Lung (tissue), 11 donors: ENCODE measurements at regions not wholly inside any gene's neighbourhood (a gene's known extent, or its start where the extent isn't known, plus 50 kb on each side); places are given as distances from the start of the nearest gene placed in this dataset.

Experiments used
- ATAC-seq: fragments of 200-7000 bp; cut with Tn5 transposase; one replicate; pipeline ENCODE4 v1.9.1; 2020; ENCODE audit warnings: moderate number of reproducible peaks; ENCODE audit not compliant: insufficient read depth, low FRiP score
- DNase-seq, 3 donors: peaks; one replicate each; pipeline ENCODE4 v3.0.0-alpha.2; 2013 to 2017
- H3K27ac ChIP-seq, 2 donors: one replicate each; pipeline ENCODE4 v1.5.1; 2013; ENCODE audit warnings: mild to moderate bottlenecking in 2 of 2, moderate library complexity in 2 of 2, control low read depth in 1 of 2, inconsistent platforms in 1 of 2, low read depth in 1 of 2, low read length in 1 of 2
- H3K27me3 ChIP-seq, 3 donors: one replicate each; pipeline ENCODE4 v1.5.1; 2013; ENCODE audit warnings: low read length in 2 of 3; ENCODE audit not compliant: control insufficient read depth in 3 of 3, insufficient read depth in 3 of 3
- H3K36me3 ChIP-seq, 4 donors: one replicate each; pipeline ENCODE4 v1.5.1; 2013; ENCODE audit warnings: low read length in 4 of 4, mild to moderate bottlenecking in 1 of 4, moderate library complexity in 1 of 4; ENCODE audit not compliant: control insufficient read depth in 4 of 4, insufficient read depth in 4 of 4
- H3K4me1 ChIP-seq, 5 donors: one replicate each; pipeline ENCODE4 v1.5.1; 2013; ENCODE audit warnings: low read length in 5 of 5, mild to moderate bottlenecking in 2 of 5, moderate library complexity in 1 of 5; ENCODE audit not compliant: control insufficient read depth in 5 of 5, insufficient read depth in 5 of 5
- H3K4me3 ChIP-seq: one replicate; pipeline ENCODE4 v1.5.1; 2013; ENCODE audit warnings: mild to moderate bottlenecking, control low read depth, moderate library complexity
- H3K9ac ChIP-seq, 2 donors: one replicate each; pipeline ENCODE4 v1.5.1; 2013; ENCODE audit warnings: low read length in 2 of 2, control low read depth in 1 of 2; ENCODE audit not compliant: insufficient read depth in 1 of 2
- H3K9me3 ChIP-seq, 4 donors: one replicate each; pipeline ENCODE4 v1.5.1; 2013; ENCODE audit warnings: low read length in 3 of 4, mild to moderate bottlenecking in 1 of 4, moderate library complexity in 1 of 4; ENCODE audit not compliant: control insufficient read depth in 4 of 4, insufficient read depth in 3 of 4
- WGBS, 2 donors: extraction: QIAGEN DNeasy Blood & Tissue Kit; methylation state at CpG; one replicate each; pipeline ENCODE4 v1.1.7; 2013; 5-methylcytosine and 5-hydroxymethylcytosine counted together
- TF ChIP-seq, protein P1 (sequence below): IDR thresholded peaks from 2 replicates; pipeline ENCODE4 v1.5.1; 2012; ENCODE audit warnings: mild to moderate bottlenecking; ENCODE audit errors: control extremely low read depth, extremely low read depth
- donor health status: control.
- donor health status: control.
- donor health status: Bipolar disorder and iron deficiency.
- donor health status: healthy.
- donor health status: DM: yes; HTN: yes; CAD: no.

DNA sequence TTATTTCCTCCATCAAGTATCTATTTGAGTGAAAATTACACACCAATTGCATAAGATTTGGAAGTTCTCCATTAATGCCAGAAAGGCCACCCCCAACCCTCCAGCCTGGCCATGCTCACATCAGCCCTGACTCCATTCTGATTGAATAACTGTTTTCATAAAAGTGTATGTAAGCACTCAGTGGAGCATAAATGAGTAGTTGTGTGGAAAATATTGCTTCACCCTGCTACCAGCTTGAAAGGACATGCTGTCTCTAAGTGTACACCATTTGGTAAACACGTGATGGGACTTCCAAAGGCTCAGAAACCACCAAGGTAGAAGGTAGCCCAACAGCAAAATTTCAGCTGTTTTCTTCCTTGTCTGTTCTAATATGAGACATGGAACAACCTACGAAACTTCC is 393.8 kb downstream of the ZNF385D start:
- no peak overlapping the region for H3K4me3 ChIP-seq
- peak in 1 of 3 donors; percentile 2 for DNase-seq
- no peaks in the 10 kb centered on the region for H3K9me3 ChIP-seq
- ATAC-seq = no peak
- H3K27me3 ChIP-seq = no peaks in the 10 kb centered on the region
- 73 to 76% methylated on average over 2 of the region's 2 CpGs for WGBS, 2 donors
- TF ChIP-seq, protein P1, sequence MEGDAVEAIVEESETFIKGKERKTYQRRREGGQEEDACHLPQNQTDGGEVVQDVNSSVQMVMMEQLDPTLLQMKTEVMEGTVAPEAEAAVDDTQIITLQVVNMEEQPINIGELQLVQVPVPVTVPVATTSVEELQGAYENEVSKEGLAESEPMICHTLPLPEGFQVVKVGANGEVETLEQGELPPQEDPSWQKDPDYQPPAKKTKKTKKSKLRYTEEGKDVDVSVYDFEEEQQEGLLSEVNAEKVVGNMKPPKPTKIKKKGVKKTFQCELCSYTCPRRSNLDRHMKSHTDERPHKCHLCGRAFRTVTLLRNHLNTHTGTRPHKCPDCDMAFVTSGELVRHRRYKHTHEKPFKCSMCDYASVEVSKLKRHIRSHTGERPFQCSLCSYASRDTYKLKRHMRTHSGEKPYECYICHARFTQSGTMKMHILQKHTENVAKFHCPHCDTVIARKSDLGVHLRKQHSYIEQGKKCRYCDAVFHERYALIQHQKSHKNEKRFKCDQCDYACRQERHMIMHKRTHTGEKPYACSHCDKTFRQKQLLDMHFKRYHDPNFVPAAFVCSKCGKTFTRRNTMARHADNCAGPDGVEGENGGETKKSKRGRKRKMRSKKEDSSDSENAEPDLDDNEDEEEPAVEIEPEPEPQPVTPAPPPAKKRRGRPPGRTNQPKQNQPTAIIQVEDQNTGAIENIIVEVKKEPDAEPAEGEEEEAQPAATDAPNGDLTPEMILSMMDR = no peak
- H3K4me1 ChIP-seq = no peaks in the 10 kb centered on the region
- H3K9ac ChIP-seq = no peak overlapping the region
- H3K36me3 ChIP-seq = no peaks in the 10 kb centered on the region
- H3K27ac ChIP-seq = no peak overlapping the region

GRCh38 chr3:21356402-21356801 is 394.6 kb downstream of the ZNF385D start:
- no peak overlapping the region for H3K9ac ChIP-seq
- H3K36me3 ChIP-seq = no peaks in the 10 kb centered on the region
- TF ChIP-seq, protein P1 = no peak
- H3K27ac ChIP-seq = no peak overlapping the region
- no peak overlapping the region for H3K4me3 ChIP-seq
- no peaks in the 10 kb centered on the region for H3K4me1 ChIP-seq
- ATAC-seq = no peak
- 67 to 74% methylated on average over 4 of the region's 4 CpGs for WGBS, 2 donors
- no peaks in the 10 kb centered on the region for H3K27me3 ChIP-seq
- no peaks in the 10 kb centered on the region for H3K9me3 ChIP-seq
- DNase-seq = peak in 1 of 3 donors; percentile 8

DNA sequence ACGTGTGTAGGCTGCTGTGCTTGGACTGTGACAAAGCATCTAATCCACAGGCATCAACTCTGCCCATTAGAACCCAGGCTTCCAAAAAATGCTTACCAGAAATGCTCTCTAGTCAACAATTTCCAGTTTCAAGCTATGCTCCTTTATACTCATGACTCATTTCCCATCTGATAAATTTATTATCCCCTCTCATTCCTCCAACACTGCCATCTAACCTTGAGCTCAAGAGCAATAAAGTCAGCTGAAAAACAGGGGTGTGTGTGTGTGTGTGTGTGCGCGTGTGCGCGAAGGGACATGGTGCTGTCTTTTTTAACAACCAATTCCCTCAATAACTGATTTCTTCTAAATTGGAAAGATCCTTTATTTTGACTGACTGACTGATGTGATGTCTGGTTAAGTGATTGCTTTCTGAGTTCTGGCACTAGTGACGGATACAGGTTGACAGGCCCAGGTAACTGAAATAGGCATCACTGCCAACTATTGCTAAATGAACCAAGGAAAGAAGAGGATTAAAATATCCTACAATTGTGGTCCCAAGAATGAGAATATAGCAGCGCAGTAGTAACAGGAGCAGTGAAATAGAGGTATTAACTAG is 405.5 kb downstream of the ZNF385D start:
- no peaks in the 10 kb centered on the region for H3K36me3 ChIP-seq
- 71 to 81% methylated on average over 7 of the region's 7 CpGs for WGBS, 2 donors

More for the DNA sequence above, 405.5 kb downstream of the ZNF385D start:
- Histone ChIP-seq H3K4me3 (no peak overlapping the region), H3K9me3 (no peaks in the 10 kb centered on the region), H3K9ac (no peak overlapping the region), H3K27ac (no peak overlapping the region), H3K4me1 (no peaks in the 10 kb centered on the region), H3K27me3 (no peaks in the 10 kb centered on the region)
- ATAC-seq (no peak), DNase-seq (no peak)
- TF ChIP-seq, protein P1 = no peak
